Mesenchymal stem cell (in vitro differentiated cells and primary cell): ENCODE measurements at regions not wholly inside any gene's neighbourhood (a gene's known extent, or its start where the extent isn't known, plus 50 kb on each side); places are given as distances from the start of the nearest gene placed in this dataset.
A peak's percentile ranks its signal among the peaks of the same experiment; 100 is the strongest.

Experiments used
- DNase-seq: peaks from one replicate; pipeline ENCODE4 v3.0.0-alpha.2; 2013
- H2AFZ ChIP-seq: one replicate; pipeline ENCODE4 v1.6.1; 2013; ENCODE audit warnings: low read depth, mild to moderate bottlenecking, control low read depth, inconsistent platforms, low read length, moderate library complexity
- H2AK5ac ChIP-seq: 2 replicates; pipeline ENCODE4 v1.6.1; 2013; ENCODE audit warnings: low read length, moderate library complexity, mild to moderate bottlenecking, inconsistent platforms; ENCODE audit not compliant: severe bottlenecking
- H2BK120ac ChIP-seq: one replicate; pipeline ENCODE4 v1.6.1; 2013; ENCODE audit warnings: low read depth, mild to moderate bottlenecking, inconsistent platforms, low read length, moderate library complexity
- H2BK12ac ChIP-seq, 2 experiments: one replicate each; pipeline ENCODE4 v1.6.1; 2013; ENCODE audit warnings: inconsistent platforms in 2 of 2, low read length in 2 of 2, mild to moderate bottlenecking in 2 of 2, moderate library complexity in 2 of 2, control low read depth in 1 of 2
- H2BK15ac ChIP-seq: one replicate; pipeline ENCODE4 v1.6.1; 2013; ENCODE audit warnings: mild to moderate bottlenecking, low read depth, inconsistent platforms; ENCODE audit not compliant: poor library complexity, severe bottlenecking
- H2BK5ac ChIP-seq: 2 replicates; pipeline ENCODE4 v1.6.1; 2013; ENCODE audit warnings: low read depth, mild to moderate bottlenecking, low read length, control low read depth, inconsistent platforms; ENCODE audit not compliant: poor library complexity, severe bottlenecking
- H3K14ac ChIP-seq, 2 experiments: one replicate each; pipeline ENCODE4 v1.6.1; 2013; ENCODE audit warnings: inconsistent platforms in 2 of 2, low read length in 2 of 2, control low read depth in 1 of 2, mild to moderate bottlenecking in 1 of 2, moderate library complexity in 1 of 2
- H3K18ac ChIP-seq, 2 experiments: one replicate each; pipeline ENCODE4 v1.6.1; 2013; ENCODE audit warnings: inconsistent platforms in 2 of 2, low read length in 2 of 2, control low read depth in 1 of 2, low read depth in 1 of 2, mild to moderate bottlenecking in 1 of 2
- H3K23ac ChIP-seq, 2 experiments: one replicate each; pipeline ENCODE4 v1.6.1; 2013; ENCODE audit warnings: inconsistent platforms in 2 of 2, low read length in 2 of 2, mild to moderate bottlenecking in 2 of 2, moderate library complexity in 2 of 2, control low read depth in 1 of 2
- H3K27ac ChIP-seq: 2 replicates; pipeline ENCODE4 v1.5.1; 2013; ENCODE audit warnings: mild to moderate bottlenecking, moderate library complexity, low read length, control low read depth, inconsistent platforms; ENCODE audit not compliant: poor library complexity, severe bottlenecking
- H3K27me3 ChIP-seq, 2 experiments: 2 replicates each; pipeline versions ENCODE4 v1.6.1 to v1.7.0; 2013; ENCODE audit warnings: low read length in 2 of 2, mild to moderate bottlenecking in 2 of 2, moderate library complexity in 2 of 2, control low read depth in 1 of 2, inconsistent platforms in 1 of 2; ENCODE audit not compliant: control insufficient read depth in 1 of 2, insufficient read depth in 1 of 2
- H3K36me3 ChIP-seq, 2 experiments: 2 replicates each; pipeline versions ENCODE4 v1.6.1 to v1.7.0; 2013; ENCODE audit warnings: low read length in 2 of 2, control low read depth in 1 of 2, inconsistent platforms in 1 of 2, low read depth in 1 of 2, mild to moderate bottlenecking in 1 of 2; ENCODE audit not compliant: insufficient read depth in 2 of 2, control insufficient read depth in 1 of 2
- H3K4ac ChIP-seq, 2 experiments: one replicate each; pipeline ENCODE4 v1.6.1; 2013; ENCODE audit warnings: inconsistent platforms in 2 of 2, low read length in 2 of 2, mild to moderate bottlenecking in 2 of 2, moderate library complexity in 2 of 2, control low read depth in 1 of 2, low read depth in 1 of 2
- H3K4me1 ChIP-seq: 2 replicates; pipeline ENCODE4 v1.6.1; 2013; ENCODE audit warnings: low read depth, low read length, control low read depth; ENCODE audit not compliant: control insufficient read depth, insufficient read depth
- H3K4me2 ChIP-seq: 2 replicates; pipeline ENCODE4 v1.6.1; 2013; ENCODE audit warnings: low read length, mild to moderate bottlenecking, inconsistent platforms; ENCODE audit not compliant: poor library complexity, severe bottlenecking
- H3K4me3 ChIP-seq, 2 experiments: 2 replicates each; pipeline versions ENCODE4 v1.5.1 to v1.7.0; 2013; ENCODE audit warnings: low read length in 2 of 2, mild to moderate bottlenecking in 2 of 2, control low read depth in 1 of 2, low read depth in 1 of 2; ENCODE audit not compliant: insufficient read depth in 1 of 2
- H3K79me1 ChIP-seq: replicated peaks from 2 replicates; pipeline ENCODE4 v1.6.1; 2013; ENCODE audit warnings: mild to moderate bottlenecking, control low read depth, low read length, inconsistent platforms; ENCODE audit not compliant: poor library complexity, severe bottlenecking
- H3K9ac ChIP-seq: 2 replicates; pipeline ENCODE4 v1.7.0; 2013; ENCODE audit warnings: mild to moderate bottlenecking, low read length, moderate library complexity
- H3K9me3 ChIP-seq: 2 replicates; pipeline ENCODE4 v1.7.0; 2013; ENCODE audit warnings: mild to moderate bottlenecking, low read length; ENCODE audit not compliant: control insufficient read depth
- H4K8ac ChIP-seq: one replicate; pipeline ENCODE4 v1.6.1; 2013; ENCODE audit warnings: inconsistent platforms, mild to moderate bottlenecking, low read length, moderate library complexity
- H4K91ac ChIP-seq: one replicate; pipeline ENCODE4 v1.6.1; 2013; ENCODE audit warnings: mild to moderate bottlenecking, low read length, inconsistent platforms
- WGBS: methylation state at CpG from one replicate; pipeline ENCODE4 v1.1.7; 2013; ENCODE audit warnings: mixed read lengths; 5-methylcytosine and 5-hydroxymethylcytosine counted together

DNA sequence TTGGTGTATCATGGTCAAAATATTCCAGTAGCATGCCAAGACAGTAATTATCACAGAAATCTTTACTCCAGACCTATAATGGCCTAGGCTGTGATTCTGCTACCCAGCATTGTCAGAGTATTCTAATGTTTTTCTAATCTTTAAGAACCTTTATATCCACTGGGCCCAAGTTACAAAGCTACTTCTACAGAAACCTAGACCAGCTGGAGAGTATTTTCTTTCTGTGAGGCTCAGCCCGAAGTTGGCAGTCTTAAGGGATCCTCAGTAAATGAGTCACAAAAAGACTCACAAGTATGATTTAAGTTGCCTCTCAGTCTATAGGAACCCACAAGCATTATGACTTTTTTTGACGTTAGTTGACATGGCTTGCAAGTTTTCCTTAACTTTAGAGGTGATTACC, 638.5 kb upstream of the FAM241A start:
- Histone ChIP-seq H3K27ac (no peak overlapping the region), H3K4me3 (no peak overlapping the region), H3K36me3 (no peaks in the 10 kb centered on the region), H2BK12ac (no peak overlapping the region), H3K14ac (no peak overlapping the region), H2AK5ac (no peak overlapping the region), H4K91ac (no peak overlapping the region), H2BK5ac (no peak overlapping the region), H3K27me3 (no peaks in the 10 kb centered on the region), H4K8ac (no peak overlapping the region), H2BK15ac (no peak overlapping the region), H2AFZ (no peak overlapping the region), H3K18ac (no peak overlapping the region), H3K9ac (no peak overlapping the region), H3K4me2 (no peak overlapping the region), H3K23ac (no peak overlapping the region), H3K4me1 (peaks cover 2% of the 10 kb centered on the region), H3K4ac (no peak overlapping the region), H2BK120ac (no peak overlapping the region), H3K9me3 (no peaks in the 10 kb centered on the region), H3K79me1 (no peaks in the 10 kb centered on the region)
- WGBS, result 94% methylated on average over 2 of the region's 2 CpGs
- no peak for DNase-seq

DNA sequence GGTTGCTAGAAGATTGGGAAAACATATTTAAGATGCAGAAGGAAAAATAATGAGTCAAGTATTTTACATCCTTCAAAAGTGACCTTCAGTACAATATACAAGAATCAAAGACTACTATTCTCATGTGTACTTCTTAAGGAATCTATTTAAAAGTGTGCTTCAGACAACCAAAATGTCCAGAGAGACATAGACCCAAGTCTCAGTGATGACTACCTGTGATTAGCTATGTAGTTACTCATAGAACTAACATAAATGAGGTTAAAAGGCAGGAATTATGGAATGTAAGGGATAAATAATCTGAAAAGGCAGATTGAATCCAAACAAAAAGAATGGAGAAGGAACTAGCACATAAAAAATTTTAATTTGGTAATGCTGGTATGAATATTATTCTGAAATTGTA, 634.7 kb upstream of the FAM241A start:
- Histone ChIP-seq H2AK5ac (no peak overlapping the region), H3K4me3 (no peak overlapping the region), H2BK120ac (no peak overlapping the region), H2BK15ac (no peak overlapping the region), H3K27me3 (no peaks in the 10 kb centered on the region), H3K14ac (no peak overlapping the region), H3K9me3 (no peaks in the 10 kb centered on the region), H3K27ac (no peak overlapping the region), H3K4me2 (no peak overlapping the region), H3K79me1 (no peaks in the 10 kb centered on the region), H3K23ac (no peak overlapping the region), H2BK5ac (no peak overlapping the region), H3K4me1 (peaks cover 3% of the 10 kb centered on the region), H3K36me3 (no peaks in the 10 kb centered on the region), H3K9ac (no peak overlapping the region), H3K4ac (no peak overlapping the region), H3K18ac (no peak overlapping the region), H4K8ac (no peak overlapping the region), H2AFZ (no peak overlapping the region), H2BK12ac (no peak overlapping the region), H4K91ac (no peak overlapping the region)
- no peak for DNase-seq

DNA sequence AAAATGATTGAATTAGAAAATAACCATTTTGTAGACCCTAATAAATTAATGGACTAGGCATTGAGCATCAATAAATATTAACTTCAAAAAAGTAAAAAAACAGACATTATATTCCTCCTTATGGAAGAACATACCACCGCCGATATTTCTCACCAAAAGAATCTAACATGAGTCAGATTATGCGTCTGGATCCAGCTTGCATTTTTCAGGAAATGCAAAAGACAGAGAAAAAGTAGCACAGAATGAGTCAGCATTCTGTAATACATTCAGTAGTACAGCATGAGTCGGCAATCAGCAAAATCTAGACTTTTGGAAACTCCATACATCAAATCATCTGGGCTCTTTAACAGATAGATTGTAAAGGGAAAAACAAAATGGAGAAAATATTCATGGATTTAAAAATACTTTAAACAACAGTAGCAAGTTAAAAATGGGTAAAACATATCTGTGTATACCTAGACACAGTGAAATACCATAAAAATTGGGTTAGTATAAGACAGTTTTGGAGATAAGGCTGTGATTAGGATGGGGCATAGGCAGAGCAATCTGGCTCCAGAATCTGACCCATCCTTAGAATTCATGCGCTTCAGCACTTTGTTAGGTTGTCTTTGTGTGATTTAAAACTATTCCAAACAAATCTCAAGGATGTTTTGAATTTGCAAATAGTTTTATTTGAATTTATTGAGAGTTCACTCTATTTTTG, 633.0 kb upstream of the FAM241A start:
- Histone ChIP-seq H2AFZ (no peak overlapping the region), H3K27me3 (no peaks in the 10 kb centered on the region), H3K4me3 (no peak overlapping the region), H4K8ac (no peak overlapping the region), H3K4me2 (no peak overlapping the region), H2BK120ac (no peak overlapping the region), H2AK5ac (no peak overlapping the region), H4K91ac (no peak overlapping the region), H3K18ac (no peak overlapping the region), H3K23ac (no peak overlapping the region), H3K27ac (no peak overlapping the region), H2BK5ac (no peak overlapping the region), H3K4me1 (peaks cover 3% of the 10 kb centered on the region), H3K14ac (no peak overlapping the region), H3K36me3 (no peaks in the 10 kb centered on the region), H3K9me3 (no peaks in the 10 kb centered on the region), H2BK12ac (no peak overlapping the region), H3K9ac (peak overlapping the region; percentile 9), H3K79me1 (no peaks in the 10 kb centered on the region), H3K4ac (no peak overlapping the region), H2BK15ac (no peak overlapping the region)
- 2% methylated on average over 3 of the region's 5 CpGs for WGBS
- DNase-seq, result peak; percentile 87

DNA sequence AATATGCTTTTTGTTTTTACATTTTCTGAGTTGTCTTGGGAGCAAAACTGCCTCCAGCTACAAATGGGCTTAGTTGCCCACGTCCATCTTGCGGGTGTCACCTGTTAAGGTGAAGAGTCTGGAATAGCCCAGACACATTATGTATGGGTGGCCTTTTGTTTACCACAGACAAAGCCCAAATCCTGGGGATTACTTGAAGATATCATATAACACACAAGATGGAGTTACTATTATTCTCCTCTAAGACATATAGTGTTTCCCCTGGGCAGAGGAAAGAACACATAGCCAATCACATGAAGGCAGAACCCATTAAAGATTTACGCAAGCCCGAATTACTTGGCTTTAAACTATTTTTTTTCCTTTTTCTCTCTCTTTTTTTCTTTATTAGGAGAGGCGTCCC, 625.6 kb upstream of the FAM241A start:
- no peak overlapping the region for H4K91ac ChIP-seq
- H3K27me3 ChIP-seq, result no peaks in the 10 kb centered on the region
- H2BK12ac ChIP-seq, result no peak overlapping the region
- no peaks in the 10 kb centered on the region for H3K79me1 ChIP-seq
- no peaks in the 10 kb centered on the region for H3K4me1 ChIP-seq
- peaks cover 9% of the 10 kb centered on the region for H3K9me3 ChIP-seq
- no peak overlapping the region for H4K8ac ChIP-seq
- H3K14ac ChIP-seq, result no peak overlapping the region
- H2AFZ ChIP-seq, result no peak overlapping the region
- H2BK5ac ChIP-seq, result no peak overlapping the region
- no peak overlapping the region for H3K4me2 ChIP-seq
- WGBS, result 82% methylated on average over 5 of the region's 5 CpGs
- H2AK5ac ChIP-seq, result no peak overlapping the region
- H3K27ac ChIP-seq, result no peak overlapping the region
- no peak for DNase-seq
- H3K4ac ChIP-seq, result no peak overlapping the region
- no peaks in the 10 kb centered on the region for H3K36me3 ChIP-seq
- H3K23ac ChIP-seq, result no peak overlapping the region
- H3K4me3 ChIP-seq, result no peak overlapping the region
- H3K18ac ChIP-seq, result no peak overlapping the region
- no peak overlapping the region for H2BK120ac ChIP-seq
- no peak overlapping the region for H3K9ac ChIP-seq
- H2BK15ac ChIP-seq, result no peak overlapping the region
